IMR-90 (cell line): ENCODE measurements at regions not wholly inside any gene's neighbourhood (a gene's known extent, or its start where the extent isn't known, plus 50 kb on each side); places are given as distances from the start of the nearest gene placed in this dataset.

Experiments
- ATAC-seq: fragments of 200-7000 bp; cut with Tn5 transposase; 2 replicates; pipeline ENCODE4 v1.9.1; 2020; ENCODE audit warnings: low read depth, mild to moderate bottlenecking, moderate library complexity
- BruUV-seq: library from RNA; stranded (reverse); fragments of 400-500 nt; replicated peaks from 2 replicates; lab custom pipeline; 2021; lab: Mats Ljungman, UMichigan
- CTCF ChIA-PET: fragments of 300-600 bp; formaldehyde crosslinking; extraction: SDS; loops from one replicate; lab custom pipeline; 2021; ENCODE audit warnings: antibody characterized with exemption; lab: Yijun Ruan, JAX
- POLR2A ChIA-PET: fragments of 300-600 bp; sonication (Branson Sonifier 250); formaldehyde crosslinking; loops from one replicate; lab custom pipeline; 2022; ENCODE audit warnings: antibody characterized with exemption; ENCODE audit not compliant: unreplicated experiment; lab: Charles Lee
- DNase-seq: peaks from one replicate; pipeline ENCODE4 v3.0.0; 2013
- H2AFZ ChIP-seq: replicated peaks from 2 replicates; pipeline ENCODE3; 2013; ENCODE audit warnings: low read length, mild to moderate bottlenecking; ENCODE audit not compliant: poor library complexity
- H2AK5ac ChIP-seq: 2 replicates; pipeline ENCODE4 v1.6.1; 2013; ENCODE audit warnings: low read depth, low read length, inconsistent platforms
- H2AK9ac ChIP-seq: replicated peaks from 2 replicates; pipeline ENCODE3; 2013; ENCODE audit warnings: mild to moderate bottlenecking, low read depth, low read length, moderate library complexity; ENCODE audit not compliant: poor library complexity
- H2BK120ac ChIP-seq: 2 replicates; pipeline ENCODE4 v1.6.1; 2013; ENCODE audit warnings: low read depth, low read length, inconsistent platforms
- H2BK15ac ChIP-seq: 3 replicates; pipeline ENCODE4 v1.6.1; 2013; ENCODE audit warnings: low read depth, low read length, inconsistent platforms
- H2BK20ac ChIP-seq: 2 replicates; pipeline ENCODE4 v1.6.1; 2013; ENCODE audit warnings: low read depth, mild to moderate bottlenecking, inconsistent platforms, low read length, moderate library complexity
- H2BK5ac ChIP-seq: 2 replicates; pipeline ENCODE4 v1.6.1; 2013; ENCODE audit warnings: mild to moderate bottlenecking, low read depth, low read length, inconsistent platforms; ENCODE audit not compliant: poor library complexity, severe bottlenecking
- H3K14ac ChIP-seq: replicated peaks from 2 replicates; pipeline ENCODE4 v1.6.1; 2013; ENCODE audit warnings: low read depth, low read length, inconsistent platforms
- H3K18ac ChIP-seq: 2 replicates; pipeline ENCODE4 v1.6.1; 2013; ENCODE audit warnings: low read depth, low read length, control low read depth
- H3K23ac ChIP-seq: 2 replicates; pipeline ENCODE4 v1.6.1; 2013; ENCODE audit warnings: low read depth, low read length, inconsistent platforms
- H3K27ac ChIP-seq: 2 replicates; pipeline ENCODE4 v1.5.1; 2013; ENCODE audit warnings: mild to moderate bottlenecking, control low read depth, low read length; ENCODE audit not compliant: insufficient read depth
- H3K27me3 ChIP-seq: 2 replicates; pipeline ENCODE4 v1.6.1; 2013; ENCODE audit warnings: low read length; ENCODE audit not compliant: control insufficient read depth, insufficient read depth
- H3K36me3 ChIP-seq: 2 replicates; pipeline ENCODE4 v1.6.1; 2013; ENCODE audit warnings: low read length, mixed read lengths; ENCODE audit not compliant: control insufficient read depth, insufficient read depth
- H3K4ac ChIP-seq: 2 replicates; pipeline ENCODE4 v1.6.1; 2013; ENCODE audit warnings: low read depth, low read length, inconsistent platforms
- H3K4me1 ChIP-seq: 2 replicates; pipeline ENCODE4 v1.6.1; 2013; ENCODE audit warnings: low read length, mixed read lengths; ENCODE audit not compliant: control insufficient read depth, insufficient read depth
- H3K4me2 ChIP-seq: 2 replicates; pipeline ENCODE4 v1.6.1; 2013; ENCODE audit warnings: low read depth, mild to moderate bottlenecking, control low read depth, low read length, moderate library complexity
- H3K4me3 ChIP-seq: 2 replicates; pipeline ENCODE4 v1.5.1; 2013; ENCODE audit warnings: low read depth, mild to moderate bottlenecking, control low read depth, low read length, moderate library complexity; ENCODE audit not compliant: insufficient read depth
- H3K56ac ChIP-seq: 2 replicates; pipeline ENCODE4 v1.6.1; 2013; ENCODE audit warnings: low read length, inconsistent platforms; ENCODE audit not compliant: insufficient read depth; ENCODE audit errors: extremely low read depth
- H3K79me1 ChIP-seq, 2 experiments: 2 replicates each; pipeline ENCODE4 v1.6.1; 2013; ENCODE audit warnings: low read length in 2 of 2, inconsistent platforms in 1 of 2, low read depth in 1 of 2
- H3K9ac ChIP-seq: 2 replicates; pipeline ENCODE4 v1.6.1; 2013; ENCODE audit warnings: low read depth, low read length, control low read depth
- H3K9me1 ChIP-seq: 2 replicates; pipeline ENCODE4 v1.6.1; 2013; ENCODE audit warnings: low read length, inconsistent platforms; ENCODE audit not compliant: insufficient read depth
- H3K9me3 ChIP-seq: 2 replicates; pipeline ENCODE4 v1.6.1; 2013; ENCODE audit warnings: low read length; ENCODE audit not compliant: control insufficient read depth, insufficient read depth
- H4K20me1 ChIP-seq: 2 replicates; pipeline ENCODE4 v1.6.1; 2013; ENCODE audit warnings: low read length, inconsistent platforms; ENCODE audit not compliant: insufficient read depth
- H4K5ac ChIP-seq: 2 replicates; pipeline ENCODE4 v1.6.1; 2013; ENCODE audit warnings: mild to moderate bottlenecking, low read depth, low read length, control low read depth
- H4K8ac ChIP-seq, 2 experiments: 2 replicates each; pipeline ENCODE4 v1.6.1; 2013; ENCODE audit warnings: low read depth in 2 of 2, low read length in 2 of 2, control low read depth in 1 of 2, inconsistent platforms in 1 of 2
- H4K91ac ChIP-seq: 2 replicates; pipeline ENCODE4 v1.6.1; 2013; ENCODE audit warnings: low read depth, low read length, inconsistent platforms; ENCODE audit not compliant: insufficient read depth
- CHD1 ChIP-seq: IDR thresholded peaks from 2 replicates; pipeline ENCODE4 v1.6.1; 2012; ENCODE audit warnings: low read depth, low read length, improper control_type of control experiment
- ELK1 ChIP-seq: fragments of 150-350 bp; IDR thresholded peaks from 2 replicates; pipeline ENCODE4 v1.6.1; 2016; ENCODE audit warnings: low read depth, mild to moderate bottlenecking, low read length, moderate library complexity, borderline replicate concordance
- FOS ChIP-seq: fragments of 150-350 bp; IDR thresholded peaks from 2 replicates; pipeline ENCODE4 v1.6.1; 2016; ENCODE audit warnings: low read depth, low read length
- WGBS, 2 experiments: methylation state at CpG; one replicate each; pipeline versions ENCODE4 v1.1.5 to v1.1.7; 2013; ENCODE audit warnings: missing lambda C conversion rate in 2 of 2; ENCODE audit not compliant: insufficient read length in 1 of 2; ENCODE audit errors: extremely low coverage in 2 of 2; 5-methylcytosine and 5-hydroxymethylcytosine counted together
- dilution Hi-C: fragments of 300-500 bp; cut with HindIII; formaldehyde crosslinking; loops from one replicate; pipeline ENCODE4 v1.14.3; 2018; ENCODE audit warnings: low sequenced_read_pairs; ENCODE audit not compliant: unreplicated experiment
- in situ Hi-C: fragments of 300-500 bp; cut with MboI; formaldehyde crosslinking; loops from 3 replicates; pipeline ENCODE4 v1.14.3; 2019; ENCODE audit warnings: low sequenced_read_pairs, inconsistent platforms, mixed read lengths
- intact Hi-C: fragments of 100-400 bp; cut with micrococcal nuclease; formaldehyde crosslinking; loops from 2 replicates; pipeline ENCODE4 v1.10.0; 2022
- TF ChIP-seq, protein P1 (sequence below): fragments of 150-350 bp; IDR thresholded peaks from 2 replicates; pipeline ENCODE4 v1.6.1; 2017; ENCODE audit warnings: mild to moderate bottlenecking, antibody characterized with exemption, low read length, low read depth

GRCh38 chr4:132071815-132072214, 1077.3 kb upstream of the PCDH10 start:
- H3K56ac ChIP-seq, result no peak overlapping the region
- intact Hi-C loops, result no loop called here
- H3K4me1 ChIP-seq, result no peaks in the 10 kb centered on the region
- H2AK5ac ChIP-seq, result no peak overlapping the region
- no peak overlapping the region for H2BK20ac ChIP-seq
- no peak overlapping the region for H2BK15ac ChIP-seq
- no peak overlapping the region for H4K5ac ChIP-seq
- no peak overlapping the region for H2AFZ ChIP-seq
- no peak overlapping the region for H3K27ac ChIP-seq
- ChIA-PET POLR2A (no interaction called here), CTCF (no interaction called here)
- H3K4me3 ChIP-seq, result no peak overlapping the region
- H3K14ac ChIP-seq, result no peak overlapping the region
- WGBS, 2 experiments, result no CpG with 5 or more reads among the region's 1 CpG
- dilution Hi-C loops, result no loop called here
- no peak overlapping the region for H2BK120ac ChIP-seq
- no peak overlapping the region for H3K23ac ChIP-seq
- no peaks in the 10 kb centered on the region for H4K20me1 ChIP-seq
- no peak overlapping the region for H2AK9ac ChIP-seq
- TF ChIP-seq FOS (peak; percentile 52), ELK1 (no peak), CHD1 (no peak)
- TF ChIP-seq, protein P1, sequence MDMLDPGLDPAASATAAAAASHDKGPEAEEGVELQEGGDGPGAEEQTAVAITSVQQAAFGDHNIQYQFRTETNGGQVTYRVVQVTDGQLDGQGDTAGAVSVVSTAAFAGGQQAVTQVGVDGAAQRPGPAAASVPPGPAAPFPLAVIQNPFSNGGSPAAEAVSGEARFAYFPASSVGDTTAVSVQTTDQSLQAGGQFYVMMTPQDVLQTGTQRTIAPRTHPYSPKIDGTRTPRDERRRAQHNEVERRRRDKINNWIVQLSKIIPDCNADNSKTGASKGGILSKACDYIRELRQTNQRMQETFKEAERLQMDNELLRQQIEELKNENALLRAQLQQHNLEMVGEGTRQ, result no peak
- no peaks in the 10 kb centered on the region for H3K79me1 ChIP-seq
- no peaks in the 10 kb centered on the region for H3K9me1 ChIP-seq
- no peak overlapping the region for H3K9ac ChIP-seq
- peak overlapping the region; percentile 80 for H2BK5ac ChIP-seq
- no peak overlapping the region for H4K91ac ChIP-seq
- H3K4ac ChIP-seq, result no peak overlapping the region
- no peak overlapping the region for H3K18ac ChIP-seq
- no TSS peak for BruUV-seq
- DNase-seq (peak; percentile 75), ATAC-seq (peak; percentile 78)
- no peaks in the 10 kb centered on the region for H3K27me3 ChIP-seq
- in situ Hi-C loops, result no loop called here
- H3K4me2 ChIP-seq, result no peak overlapping the region
- no peak overlapping the region; a peak in 1 of 4 replicates for H4K8ac ChIP-seq
- no peaks in the 10 kb centered on the region for H3K36me3 ChIP-seq
- no peaks in the 10 kb centered on the region for H3K9me3 ChIP-seq
